HG03039 (cell line): ENCODE measurements at regions not wholly inside any gene's neighbourhood (a gene's known extent, or its start where the extent isn't known, plus 50 kb on each side); places are given as distances from the start of the nearest gene placed in this dataset.

Experiments
- ATAC-seq: cut with Tn5 transposase; IDR thresholded peaks from one replicate; pipeline ENCODE4 v1.9.1; 2021; ENCODE audit warnings: mild to moderate bottlenecking, moderate library complexity; ENCODE audit not compliant: unreplicated experiment

DNA sequence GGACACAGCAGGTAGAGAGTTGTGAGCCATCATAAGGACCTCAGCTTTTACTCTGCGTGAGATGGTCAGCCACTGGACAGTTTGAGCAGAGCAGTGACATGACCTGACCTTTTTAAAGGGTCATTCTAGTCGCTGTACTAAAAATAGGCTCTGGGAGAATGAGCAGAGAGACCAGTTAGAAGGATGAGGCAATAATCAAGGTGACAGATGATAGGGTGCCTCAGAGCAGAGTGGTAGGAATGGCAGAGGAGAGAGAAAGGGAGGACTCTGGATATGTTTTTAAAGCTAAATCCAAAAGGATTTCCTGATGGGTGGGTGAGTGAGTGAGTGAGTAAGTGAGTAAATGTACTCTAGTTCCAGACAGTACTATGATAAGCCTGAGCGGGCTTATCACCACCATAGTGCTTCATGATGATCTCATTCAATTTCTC, 83.6 kb upstream of the ARHGAP5 start:
- ATAC-seq: no peak

DNA sequence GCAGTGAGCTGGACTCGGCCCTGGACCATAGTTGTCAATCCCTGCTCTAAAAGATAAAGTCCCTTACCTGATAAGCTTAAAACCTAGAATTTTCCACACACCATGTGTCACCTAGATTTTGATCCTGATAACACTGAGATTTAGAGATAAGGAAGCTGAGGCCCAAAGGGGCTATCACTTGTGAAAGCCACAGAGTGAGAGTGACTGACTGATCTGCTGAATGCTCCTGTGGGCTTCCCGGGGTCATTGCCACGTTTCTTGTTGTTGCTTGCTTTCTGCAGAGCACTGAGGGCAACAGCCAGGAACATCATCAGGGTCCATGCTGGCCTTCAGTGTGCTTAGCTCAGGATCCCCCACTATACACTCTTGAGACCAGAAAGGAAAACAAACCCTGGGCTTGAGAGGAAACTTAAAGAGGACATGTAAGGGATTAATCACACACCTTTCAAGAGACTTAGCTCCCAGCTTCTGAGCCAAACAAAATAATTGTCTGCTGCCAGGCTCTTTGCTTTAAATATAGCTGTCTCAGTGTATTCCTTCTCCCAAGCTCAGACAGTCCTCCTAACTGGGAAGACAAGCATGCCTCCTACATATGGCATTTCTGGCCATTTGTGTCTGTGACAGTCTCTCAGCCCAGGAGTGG, 82.6 kb upstream of the ARHGAP5 start:
- ATAC-seq: no peak

DNA sequence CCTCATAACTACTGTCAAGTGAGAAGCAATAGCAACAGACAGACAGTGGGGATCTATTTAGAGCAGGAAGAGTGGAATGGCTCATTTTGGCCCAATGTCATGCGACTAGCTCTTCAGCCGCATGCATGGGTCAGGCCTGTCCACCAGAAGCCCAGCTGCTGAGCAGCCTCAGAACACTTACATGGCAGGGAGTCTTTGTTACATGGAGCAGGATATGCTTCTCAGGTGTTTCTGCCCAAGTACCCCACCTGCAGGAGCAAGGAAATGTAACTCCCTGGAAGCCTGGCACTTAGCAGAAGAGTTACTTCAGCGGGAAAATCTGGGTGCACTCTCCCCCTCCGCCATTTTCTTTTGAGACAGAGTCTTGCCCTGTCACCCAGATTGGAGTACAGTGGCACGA, 73.5 kb upstream of the ARHGAP5 start:
- no peak for ATAC-seq

DNA sequence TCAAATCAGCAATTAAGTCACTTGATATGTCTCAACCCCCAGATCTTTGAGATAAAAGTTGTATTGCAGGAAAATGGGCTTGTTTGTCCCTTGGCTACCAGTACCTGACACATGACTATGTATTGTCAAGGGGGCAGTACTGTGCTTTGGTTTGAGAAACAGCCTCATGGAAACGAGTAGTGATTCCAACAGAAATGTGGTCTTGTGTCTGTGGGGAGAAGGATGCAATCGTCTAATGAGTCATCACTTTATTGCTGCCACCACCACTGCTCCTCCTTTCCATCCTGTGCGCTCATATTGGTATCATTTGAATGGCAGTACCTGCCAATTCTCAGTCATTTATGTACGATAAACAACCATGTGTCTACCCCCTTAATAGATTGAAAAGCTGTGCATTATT, 72.8 kb upstream of the ARHGAP5 start:
- no peak for ATAC-seq

- no peak for ATAC-seq
Observed at GRCh38 chr14:32005628-32006027, 71.5 kb upstream of the ARHGAP5 start.

DNA sequence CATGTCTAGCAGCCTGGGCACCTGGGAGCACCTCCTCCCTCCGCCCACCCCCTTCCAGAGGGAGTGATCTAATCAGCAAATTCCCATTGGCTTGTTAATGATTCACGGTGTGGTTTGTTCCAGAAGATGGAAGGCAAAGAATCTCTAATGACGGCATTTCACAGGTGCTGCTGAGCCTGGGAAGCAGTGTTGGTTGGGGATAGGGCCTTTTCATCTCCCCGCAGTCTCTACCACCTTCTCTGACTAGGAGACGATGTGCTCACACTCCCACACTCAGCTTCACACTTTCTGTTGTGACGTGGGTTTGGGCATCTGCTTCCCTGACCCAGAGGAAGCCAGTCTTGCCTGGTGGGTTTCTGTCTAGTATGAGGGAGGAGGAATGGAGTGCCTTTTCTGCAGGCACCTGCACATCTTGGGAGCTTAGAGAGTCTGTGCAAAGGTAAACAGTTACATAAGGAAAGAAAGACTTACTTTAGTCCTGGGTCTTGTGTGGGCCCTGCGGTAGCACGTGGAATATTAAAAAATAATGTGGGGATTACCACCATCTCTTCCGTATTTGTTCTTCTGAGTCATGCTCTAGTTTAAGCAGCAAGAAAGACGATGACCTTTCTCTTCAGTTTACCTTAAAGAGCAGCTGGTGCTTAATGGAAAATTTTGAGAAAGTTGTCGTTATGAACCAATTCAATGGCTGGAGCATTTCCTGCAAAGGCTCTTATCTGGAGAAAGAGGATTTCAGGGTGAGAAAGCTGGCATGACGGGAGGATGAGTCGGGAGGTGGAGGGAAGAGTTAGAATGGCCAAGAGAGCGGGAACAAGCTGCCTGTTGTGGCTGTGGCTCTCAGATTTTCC, 70.6 kb upstream of the ARHGAP5 start:
- no peak for ATAC-seq

DNA sequence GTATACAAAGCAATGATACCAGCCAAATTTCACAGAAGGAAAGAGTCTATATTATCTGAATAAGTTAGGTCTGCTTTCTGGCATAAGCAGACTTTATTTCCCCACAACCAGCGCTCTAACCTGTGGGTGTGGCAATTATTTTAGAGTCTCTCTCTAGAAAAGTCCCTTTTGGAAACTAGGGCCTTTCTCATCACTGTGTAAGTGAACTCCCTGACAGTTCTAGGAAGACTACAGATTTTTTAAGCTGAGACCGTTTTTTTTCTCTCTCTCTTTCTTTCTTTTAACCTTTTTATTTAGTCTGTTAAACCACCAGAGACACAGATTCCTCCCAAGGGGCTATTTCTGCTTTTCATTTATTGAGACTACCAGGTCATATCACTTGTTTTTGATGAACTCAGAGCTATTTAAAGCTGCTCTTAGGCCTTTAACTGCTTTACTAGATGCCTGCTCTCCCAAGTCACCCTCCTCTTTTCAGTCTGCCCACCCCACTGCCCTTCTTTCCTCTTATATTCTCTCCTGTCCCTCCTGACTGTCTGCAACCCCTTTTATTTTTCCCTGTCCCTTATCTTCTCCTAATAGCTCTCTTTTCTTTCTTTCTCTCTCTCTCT, 69.2 kb upstream of the ARHGAP5 start:
- no peak for ATAC-seq

GRCh38 chr14:32008602-32009193, 68.4 kb upstream of the ARHGAP5 start:
- ATAC-seq: no peak

- no peak for ATAC-seq
Observed at GRCh38 chr14:32009221-32009975, 67.7 kb upstream of the ARHGAP5 start.

GRCh38 chr14:32009976-32010581, 67.0 kb upstream of the ARHGAP5 start:
- ATAC-seq: no peak

DNA sequence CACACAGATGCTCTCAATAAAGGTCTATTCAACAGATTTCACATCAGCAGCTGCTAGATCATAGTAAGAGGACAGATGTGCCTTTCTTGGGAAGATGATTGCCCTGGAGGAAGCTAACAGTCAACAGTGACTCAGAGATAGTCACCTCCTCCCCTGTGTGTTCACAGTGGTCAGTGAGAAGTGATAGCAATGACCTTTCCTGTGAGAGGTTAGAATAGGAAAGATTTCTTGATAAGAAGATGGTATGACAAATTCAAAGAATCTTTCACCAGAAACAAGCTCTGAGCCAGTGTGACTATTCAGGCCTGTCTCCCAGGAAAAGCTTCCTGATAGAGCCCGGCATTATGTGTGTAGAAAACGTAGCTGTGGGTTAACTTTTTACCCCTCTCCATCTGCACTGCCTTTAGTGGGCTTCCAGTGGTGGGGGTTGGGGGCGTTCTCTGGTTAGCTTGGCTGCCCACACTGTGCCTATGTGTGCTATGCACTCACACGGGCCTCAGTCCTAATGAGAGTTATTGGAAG, 66.4 kb upstream of the ARHGAP5 start:
- no peak for ATAC-seq

DNA sequence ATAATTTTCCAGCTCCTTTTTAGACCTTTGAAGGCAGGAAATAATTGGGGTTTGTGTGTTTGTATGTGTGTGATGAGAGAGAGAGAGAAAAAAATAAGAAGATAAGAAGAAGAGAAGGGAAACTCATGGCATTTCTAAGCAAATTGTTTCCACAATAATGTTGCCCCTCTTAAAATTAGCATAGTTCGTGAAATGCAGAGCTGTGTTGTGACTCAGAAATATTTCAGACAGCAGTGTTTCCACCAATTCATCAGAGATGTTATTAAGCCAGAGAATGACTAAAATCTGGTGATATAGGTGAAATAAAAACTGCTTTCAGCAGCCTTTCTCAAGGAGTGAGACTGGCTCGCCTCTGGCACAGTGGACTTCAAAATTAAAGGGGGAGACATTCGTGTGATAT, 65.9 kb upstream of the ARHGAP5 start:
- ATAC-seq: no peak

- no peak for ATAC-seq
Observed at GRCh38 chr14:32012062-32012461, 65.0 kb upstream of the ARHGAP5 start.

GRCh38 chr14:32012571-32012970, 64.5 kb upstream of the ARHGAP5 start:
- ATAC-seq: no peak

DNA sequence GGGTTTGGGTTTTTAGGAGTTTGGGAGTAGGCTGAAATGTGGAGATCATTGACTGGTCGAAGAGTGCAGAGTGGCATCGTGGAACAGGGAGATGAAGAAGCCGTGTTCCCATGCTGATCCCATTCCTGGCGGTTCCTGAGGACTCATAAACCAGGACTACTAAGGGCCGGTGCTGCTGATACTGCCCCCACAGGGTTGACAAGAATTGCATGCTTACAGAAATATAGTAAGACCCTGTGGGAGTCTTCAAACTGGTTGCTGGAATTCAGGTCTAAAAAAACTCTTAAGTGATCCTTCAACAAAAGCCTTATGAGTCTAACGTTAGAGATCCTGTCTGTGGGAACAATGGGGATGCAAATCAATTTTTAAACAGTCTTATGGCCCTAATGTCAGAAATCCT, 64.0 kb upstream of the ARHGAP5 start:
- no peak for ATAC-seq

DNA sequence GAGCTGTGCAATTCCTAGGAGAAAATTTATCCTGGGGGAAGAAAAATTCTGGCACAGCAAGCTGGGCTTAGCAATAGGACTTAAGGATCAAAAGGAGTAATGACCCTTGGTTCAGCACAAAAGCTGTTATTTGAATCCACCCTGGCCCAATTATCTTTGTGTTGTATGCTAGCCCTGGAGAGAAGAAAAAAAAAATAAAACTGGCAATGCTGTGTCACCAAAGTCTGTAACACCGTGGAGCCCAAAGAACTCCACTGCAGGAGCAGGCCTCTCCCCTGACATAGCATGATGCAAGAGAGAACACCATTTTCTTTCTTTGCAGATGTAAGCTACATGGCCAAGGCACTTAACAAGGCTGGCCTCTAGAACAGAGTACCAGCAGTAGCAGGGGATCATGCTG, 63.0 kb upstream of the ARHGAP5 start:
- ATAC-seq: no peak

- ATAC-seq: no peak
Observed at GRCh38 chr14:32014498-32014897, 62.6 kb upstream of the ARHGAP5 start.

- ATAC-seq: no peak
Observed at GRCh38 chr14:32015166-32015565, 61.9 kb upstream of the ARHGAP5 start.

DNA sequence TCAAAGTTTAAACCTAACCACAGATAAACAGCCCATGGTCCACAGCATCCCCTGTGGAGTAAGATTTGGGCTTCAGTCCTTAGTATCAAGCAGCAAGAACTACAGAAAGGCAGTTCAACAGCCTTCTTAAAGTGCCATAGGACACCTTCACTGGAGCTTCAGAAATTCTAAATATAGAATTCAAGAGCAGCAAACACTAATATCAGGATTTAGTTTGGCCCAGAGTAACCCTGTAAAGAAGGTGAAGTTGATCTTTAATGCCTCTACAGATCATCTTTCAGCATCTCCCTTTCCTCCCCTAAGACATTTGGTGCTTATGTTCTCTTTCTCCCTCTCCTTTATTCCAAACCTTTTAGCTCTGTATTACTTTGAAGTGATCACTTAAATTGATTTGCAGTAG, 59.5 kb upstream of the ARHGAP5 start:
- no peak for ATAC-seq

DNA sequence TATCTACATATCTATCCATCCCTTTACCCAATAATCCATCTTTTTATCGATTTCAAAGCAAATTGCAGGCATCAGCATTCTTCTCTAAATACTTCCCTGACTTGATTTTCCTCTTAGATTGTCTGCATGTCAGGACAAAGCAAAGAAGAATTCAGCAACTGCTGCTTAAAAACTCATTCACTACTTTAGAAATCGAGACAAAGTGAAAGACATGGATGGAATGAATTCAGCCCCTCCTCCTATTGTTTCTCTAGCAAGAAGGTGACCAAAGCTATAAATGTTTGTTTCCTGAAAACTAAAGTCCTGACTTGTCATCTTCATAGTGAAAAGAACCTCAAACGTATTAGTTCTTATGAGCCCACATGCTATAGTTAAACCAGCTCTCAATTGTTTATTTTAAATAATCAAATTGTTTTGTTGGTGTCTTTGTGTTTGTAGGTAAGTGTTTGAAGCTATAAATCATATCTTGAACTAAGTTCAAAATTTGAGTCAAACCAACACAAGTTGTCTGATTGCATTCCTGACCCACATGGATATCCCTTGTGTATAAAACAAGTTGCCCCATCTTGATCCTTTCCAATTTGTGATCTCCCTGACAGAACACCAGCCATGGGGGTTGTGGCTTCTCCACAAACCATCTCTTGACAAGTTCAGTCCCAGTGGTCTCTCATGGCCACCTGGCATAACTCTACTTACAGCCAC, 58.6 kb upstream of the ARHGAP5 start:
- no peak for ATAC-seq
